GM21619 (cell line): ENCODE measurements at regions not wholly inside any gene's neighbourhood (a gene's known extent, or its start where the extent isn't known, plus 50 kb on each side); places are given as distances from the start of the nearest gene placed in this dataset.
"Not testable (repeated sequence)": the region's sequence is repeated elsewhere in the genome, so short reads cannot be mapped to it uniquely, and the experiment has no call there.

Source experiments
- ATAC-seq: cut with Tn5 transposase; IDR thresholded peaks from one replicate; pipeline ENCODE4 v1.9.1; 2021; ENCODE audit not compliant: unreplicated experiment

- ATAC-seq: no peak
Observed at GRCh38 chr5:158273035-158273434, 414.1 kb upstream of the CLINT1 start.

GRCh38 chr5:158272409-158272808, 413.5 kb upstream of the CLINT1 start:
- no peak for ATAC-seq

GRCh38 chr5:158270996-158271554, 412.1 kb upstream of the CLINT1 start:
- ATAC-seq: no peak

GRCh38 chr5:158268286-158268685, 409.3 kb upstream of the CLINT1 start:
- no peak for ATAC-seq

GRCh38 chr5:158267228-158267627, 408.3 kb upstream of the CLINT1 start:
- ATAC-seq: no peak

- ATAC-seq: no peak
Observed at GRCh38 chr5:158265931-158266700, 407.2 kb upstream of the CLINT1 start.

GRCh38 chr5:158265346-158265745, 406.4 kb upstream of the CLINT1 start:
- ATAC-seq: no peak

- no peak for ATAC-seq
Observed at GRCh38 chr5:158264264-158264663, 405.3 kb upstream of the CLINT1 start.

- ATAC-seq: no peak
Observed at GRCh38 chr5:158261674-158262367, 402.9 kb upstream of the CLINT1 start.

- no peak for ATAC-seq
Observed at GRCh38 chr5:158256096-158256495, 397.2 kb upstream of the CLINT1 start.

GRCh38 chr5:158255609-158256008, 396.7 kb upstream of the CLINT1 start:
- no peak for ATAC-seq

- no peak for ATAC-seq
Observed at GRCh38 chr5:158246661-158247060, 387.7 kb upstream of the CLINT1 start.

GRCh38 chr5:158245513-158245912, 386.6 kb upstream of the CLINT1 start:
- no peak for ATAC-seq

- no peak for ATAC-seq
Observed at GRCh38 chr5:158244882-158245281, 385.9 kb upstream of the CLINT1 start.

- ATAC-seq: no peak
Observed at GRCh38 chr5:158236511-158237335, 377.8 kb upstream of the CLINT1 start.

GRCh38 chr5:158235159-158235547, 376.2 kb upstream of the CLINT1 start:
- no peak for ATAC-seq

GRCh38 chr5:158234323-158235158, 375.6 kb upstream of the CLINT1 start:
- ATAC-seq: no peak

GRCh38 chr5:158233735-158234322, 374.9 kb upstream of the CLINT1 start:
- no peak for ATAC-seq

GRCh38 chr5:158227314-158227713, 368.4 kb upstream of the CLINT1 start:
- not testable (repeated sequence) for ATAC-seq

GRCh38 chr5:158226496-158226895, 367.6 kb upstream of the CLINT1 start:
- ATAC-seq: no peak
